K562 (cell line): ENCODE measurements at regions not wholly inside any gene's neighbourhood (a gene's known extent, or its start where the extent isn't known, plus 50 kb on each side); places are given as distances from the start of the nearest gene placed in this dataset.

Experiments
- MAFG ChIP-seq: fragments of 450-650 bp; conservative IDR thresholded peaks from 2 replicates; pipeline ENCODE4 v1.6.1; 2016; ENCODE audit warnings: missing genetic modification characterization, missing compliant biosample characterization
- MAFK ChIP-seq: IDR thresholded peaks from 2 replicates; pipeline ENCODE4 v1.6.1; 2011; ENCODE audit warnings: low read length, improper control_type of control experiment
- MEF2A ChIP-seq: IDR thresholded peaks from 2 replicates; pipeline ENCODE4 v1.6.1; 2011; ENCODE audit warnings: low read depth, mild to moderate bottlenecking, low read length, moderate library complexity; ENCODE audit not compliant: control insufficient read depth
- MYC ChIP-seq, 2 experiments: fragments of 250-450 bp in 1 of 2; sonication (Bioruptor Pico) in 1 of 2; IDR thresholded peaks; 2 replicates each; pipeline versions ENCODE4 v1.5.1 to v1.6.1; 2012 to 2021; ENCODE audit warnings: low read depth in 2 of 2, borderline replicate concordance in 1 of 2, improper control_type of control experiment in 1 of 2, low read length in 1 of 2, mild to moderate bottlenecking in 1 of 2, moderate library complexity in 1 of 2
- NCOA1 ChIP-seq: fragments of 450-650 bp; IDR thresholded peaks from 2 replicates; pipeline ENCODE4 v1.6.1; 2016; ENCODE audit warnings: low read depth
- NFE2 ChIP-seq: IDR thresholded peaks from 2 replicates; pipeline ENCODE4 v1.6.1; 2014; ENCODE audit warnings: antibody characterized with exemption, low read depth
- OTX1 ChIP-seq: fragments of 450-650 bp; formaldehyde crosslinking; IDR thresholded peaks from 2 replicates; pipeline ENCODE4 v1.4.0; 2022; ENCODE audit warnings: mild to moderate bottlenecking
- POLR3A ChIP-seq: IDR thresholded peaks from 2 replicates; pipeline ENCODE4 v1.6.1; 2011; ENCODE audit warnings: borderline replicate concordance, mild to moderate bottlenecking, moderate library complexity; ENCODE audit not compliant: insufficient read length, insufficient read depth; ENCODE audit errors: extremely low read depth
- PRDM10 ChIP-seq: fragments of 450-650 bp; IDR thresholded peaks from 2 replicates; pipeline ENCODE4 v1.6.1; 2018; ENCODE audit not compliant: partially characterized antibody
- ZBTB40 ChIP-seq, 2 experiments: fragments of 450-650 bp in 1 of 2; sonication (generic) in 1 of 2; formaldehyde crosslinking in 1 of 2; IDR thresholded peaks; 2 replicates each; pipeline versions ENCODE4 v1.7.1 to v1.9.0; 2016 to 2022; ENCODE audit warnings: inconsistent platforms in 1 of 2, mild to moderate bottlenecking in 1 of 2, missing genetic modification reagents in 1 of 2
- TF ChIP-seq, protein P1 (sequence below): fragments of 450-650 bp; IDR thresholded peaks from 2 replicates; pipeline ENCODE4 v1.6.1; 2016

- TF ChIP-seq PRDM10 = peak; percentile 82
- peak; percentile 94 for TF ChIP-seq MAFG (tag)
- no peak for TF ChIP-seq NCOA1
- TF ChIP-seq POLR3A = no peak
- TF ChIP-seq, protein P1, sequence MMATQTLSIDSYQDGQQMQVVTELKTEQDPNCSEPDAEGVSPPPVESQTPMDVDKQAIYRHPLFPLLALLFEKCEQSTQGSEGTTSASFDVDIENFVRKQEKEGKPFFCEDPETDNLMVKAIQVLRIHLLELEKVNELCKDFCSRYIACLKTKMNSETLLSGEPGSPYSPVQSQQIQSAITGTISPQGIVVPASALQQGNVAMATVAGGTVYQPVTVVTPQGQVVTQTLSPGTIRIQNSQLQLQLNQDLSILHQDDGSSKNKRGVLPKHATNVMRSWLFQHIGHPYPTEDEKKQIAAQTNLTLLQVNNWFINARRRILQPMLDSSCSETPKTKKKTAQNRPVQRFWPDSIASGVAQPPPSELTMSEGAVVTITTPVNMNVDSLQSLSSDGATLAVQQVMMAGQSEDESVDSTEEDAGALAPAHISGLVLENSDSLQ = 0 out of 2 replicates have a peak, but pooled peaks have one; percentile 8
- TF ChIP-seq ZBTB40 (IDR thresholded peaks at IDR 0.05) = peak; percentile 49; the same call in 1 of the 2 replicates
- TF ChIP-seq ZBTB40 (CRISPR knock-in tag; IDR thresholded peaks at IDR 0.05) = no peak
- no peak for TF ChIP-seq MEF2A
- TF ChIP-seq MYC (IDR thresholded peaks at IDR 0.05; ENCODE audit: low read depth, low read length) = no peak
- TF ChIP-seq MYC (CRISPR knock-in tag; IDR thresholded peaks at IDR 0.05; ENCODE audit: borderline replicate concordance, low read depth) = no peak
- TF ChIP-seq MAFK = peak; percentile 98
- peak; percentile 56 for TF ChIP-seq NFE2
- no peak for TF ChIP-seq OTX1 (CRISPR knock-in tag)
- TF ChIP-seq, all 486 proteins: peak for 10
Observed at GRCh38 chr2:217736776-217737550, 265.8 kb downstream of the TNS1 start (continued).
